Muscle layer of duodenum (tissue), 2 donors: ENCODE measurements at regions not wholly inside any gene's neighbourhood (a gene's known extent, or its start where the extent isn't known, plus 50 kb on each side); places are given as distances from the start of the nearest gene placed in this dataset.
"Not testable (repeated sequence)": the region's sequence is repeated elsewhere in the genome, so short reads cannot be mapped to it uniquely, and the experiment has no call there.

ENCODE experiments used
- H3K27ac ChIP-seq: one replicate; pipeline ENCODE4 v1.7.0; 2013; ENCODE audit warnings: mild to moderate bottlenecking, low read length
- H3K27me3 ChIP-seq: one replicate; pipeline ENCODE4 v1.7.0; 2013; ENCODE audit warnings: low read depth, mild to moderate bottlenecking, control low read depth, low read length
- H3K36me3 ChIP-seq, 2 donors: one replicate each; pipeline ENCODE4 v1.7.0; 2013; ENCODE audit warnings: low read length in 2 of 2, control low read depth in 1 of 2, mild to moderate bottlenecking in 1 of 2; ENCODE audit not compliant: insufficient read depth in 2 of 2, control insufficient read depth in 1 of 2
- H3K4me1 ChIP-seq, 2 donors: one replicate each; pipeline ENCODE4 v1.7.0; 2013; ENCODE audit warnings: low read length in 2 of 2, mild to moderate bottlenecking in 2 of 2, control low read depth in 1 of 2, moderate library complexity in 1 of 2; ENCODE audit not compliant: insufficient read depth in 2 of 2, control insufficient read depth in 1 of 2
- H3K4me3 ChIP-seq, 2 donors: one replicate each; pipeline ENCODE4 v1.7.0; 2013; ENCODE audit warnings: low read length in 2 of 2, low read depth in 1 of 2, mild to moderate bottlenecking in 1 of 2
- H3K9me3 ChIP-seq, 2 donors: one replicate each; pipeline ENCODE4 v1.7.0; 2013; ENCODE audit warnings: low read length in 2 of 2, control low read depth in 1 of 2, mild to moderate bottlenecking in 1 of 2; ENCODE audit not compliant: control insufficient read depth in 1 of 2
- donor health status: healthy.

GRCh38 chr2:2464643-2465042 is 133.6 kb upstream of the MYT1L start:
- Histone ChIP-seq H3K36me3 (no peaks in the 10 kb centered on the region), H3K27me3 (no peaks in the 10 kb centered on the region), H3K4me1 (no peaks in the 10 kb centered on the region), H3K4me3 (peak overlapping the region in 1 of 2 donors; percentile 48), H3K9me3 (no peaks in the 10 kb centered on the region), H3K27ac (no peak overlapping the region)

DNA sequence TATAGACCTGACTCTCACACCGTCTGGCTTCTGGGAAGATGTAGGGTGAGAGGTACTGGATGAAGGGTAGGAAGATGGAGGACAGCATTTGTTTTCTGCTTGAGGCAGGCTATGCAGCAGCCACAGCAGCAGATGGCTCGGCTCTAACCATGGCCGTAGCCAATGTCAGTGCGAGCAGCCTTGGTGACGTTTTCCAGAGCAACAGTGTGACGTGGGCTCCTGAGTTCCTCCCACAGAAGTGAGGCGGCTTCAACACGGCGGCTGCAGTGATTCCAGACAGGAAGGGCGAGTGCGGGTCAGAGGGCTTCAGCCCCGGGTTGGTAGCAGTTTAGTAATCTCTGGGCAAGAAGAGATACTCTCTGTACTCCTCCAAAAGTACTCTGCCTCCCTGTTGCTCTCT is 133.0 kb upstream of the MYT1L start:
- no peaks in the 10 kb centered on the region for H3K9me3 ChIP-seq
- H3K36me3 ChIP-seq, result no peaks in the 10 kb centered on the region
- H3K4me3 ChIP-seq, result peak overlapping the region in 1 of 2 donors; percentile 48

DNA sequence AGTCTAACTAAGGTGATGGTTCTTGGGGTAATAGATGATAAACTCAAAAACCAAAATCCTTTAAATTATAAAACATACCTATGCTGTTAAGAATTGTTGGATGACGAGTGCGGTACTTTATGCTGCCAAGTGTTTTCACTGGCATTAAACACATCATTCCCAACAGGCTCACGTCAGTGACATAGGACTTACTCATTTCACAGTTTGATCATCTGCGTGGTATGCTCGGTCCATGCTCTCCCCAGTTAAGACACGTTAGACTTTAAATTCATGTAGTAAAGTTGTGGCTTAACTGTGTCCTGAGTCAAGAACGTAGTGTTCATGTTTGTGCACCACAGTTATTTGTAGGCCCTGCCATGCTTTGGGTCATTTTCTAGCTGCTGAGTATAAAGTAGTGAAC is 125.6 kb upstream of the MYT1L start:
- H3K4me3 ChIP-seq, result no peak overlapping the region
- H3K4me1 ChIP-seq, result no peaks in the 10 kb centered on the region
- H3K9me3 ChIP-seq, result no peaks in the 10 kb centered on the region
- no peaks in the 10 kb centered on the region for H3K36me3 ChIP-seq
- H3K27ac ChIP-seq, result no peak overlapping the region
- H3K27me3 ChIP-seq, result no peaks in the 10 kb centered on the region

More for the DNA sequence above, 133.0 kb upstream of the MYT1L start:
- Histone ChIP-seq H3K27ac (no peak overlapping the region), H3K4me1 (no peaks in the 10 kb centered on the region), H3K27me3 (no peaks in the 10 kb centered on the region)

GRCh38 chr2:2455151-2455550 is 124.1 kb upstream of the MYT1L start:
- Histone ChIP-seq H3K27ac (no peak overlapping the region), H3K27me3 (no peaks in the 10 kb centered on the region), H3K4me1 (no peaks in the 10 kb centered on the region), H3K36me3 (no peaks in the 10 kb centered on the region), H3K9me3 (no peaks in the 10 kb centered on the region), H3K4me3 (no peak overlapping the region)

GRCh38 chr2:2452961-2453360 is 121.9 kb upstream of the MYT1L start:
- Histone ChIP-seq H3K9me3 (no peaks in the 10 kb centered on the region), H3K27me3 (no peaks in the 10 kb centered on the region), H3K4me3 (no peak overlapping the region), H3K27ac (no peak overlapping the region), H3K4me1 (no peaks in the 10 kb centered on the region), H3K36me3 (no peaks in the 10 kb centered on the region)

GRCh38 chr2:2451275-2451674 is 120.2 kb upstream of the MYT1L start:
- not testable (repeated sequence) for H3K4me1 ChIP-seq, H3K36me3 ChIP-seq, H3K9me3 ChIP-seq, H3K27ac ChIP-seq, H3K27me3 ChIP-seq, H3K4me3 ChIP-seq

GRCh38 chr2:2448178-2448577 is 117.1 kb upstream of the MYT1L start:
- no peak overlapping the region for H3K27ac ChIP-seq
- H3K36me3 ChIP-seq, result no peaks in the 10 kb centered on the region
- no peak overlapping the region for H3K4me3 ChIP-seq
- H3K9me3 ChIP-seq, result no peaks in the 10 kb centered on the region
- H3K4me1 ChIP-seq, result no peaks in the 10 kb centered on the region
- H3K27me3 ChIP-seq, result no peaks in the 10 kb centered on the region

GRCh38 chr2:2422621-2423020 is 91.5 kb upstream of the MYT1L start:
- Histone ChIP-seq H3K9me3 (no peaks in the 10 kb centered on the region), H3K4me3 (no peak overlapping the region), H3K27me3 (no peaks in the 10 kb centered on the region), H3K36me3 (no peaks in the 10 kb centered on the region), H3K4me1 (no peaks in the 10 kb centered on the region), H3K27ac (no peak overlapping the region)

DNA sequence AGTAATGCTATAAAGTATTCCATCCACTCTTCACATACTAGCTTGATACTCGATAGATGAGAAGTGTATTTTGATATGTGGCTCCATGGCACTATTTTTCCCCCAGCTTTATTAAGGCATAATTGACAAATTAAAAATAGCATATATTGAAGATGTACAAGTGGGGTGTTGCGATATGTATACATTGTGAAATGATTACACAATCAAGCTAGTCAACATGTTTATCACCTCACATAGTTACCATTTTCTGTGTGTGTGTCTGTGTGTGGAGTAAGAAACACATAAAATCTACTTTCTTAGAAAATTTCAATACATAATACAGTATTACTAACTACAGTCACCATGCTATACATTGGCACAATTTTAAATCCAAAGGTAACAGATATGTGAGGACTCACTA is 82.5 kb upstream of the MYT1L start:
- Histone ChIP-seq H3K36me3 (no peaks in the 10 kb centered on the region), H3K27ac (no peak overlapping the region), H3K9me3 (no peaks in the 10 kb centered on the region), H3K4me3 (no peak overlapping the region), H3K27me3 (no peaks in the 10 kb centered on the region), H3K4me1 (no peaks in the 10 kb centered on the region)

- H3K4me1 ChIP-seq, result no peaks in the 10 kb centered on the region
- no peak overlapping the region for H3K27ac ChIP-seq
- H3K9me3 ChIP-seq, result no peaks in the 10 kb centered on the region
- no peaks in the 10 kb centered on the region for H3K27me3 ChIP-seq
- H3K4me3 ChIP-seq, result no peak overlapping the region
- no peaks in the 10 kb centered on the region for H3K36me3 ChIP-seq
Observed at GRCh38 chr2:2410987-2411386, 79.9 kb upstream of the MYT1L start.

- Histone ChIP-seq H3K4me1 (no peaks in the 10 kb centered on the region), H3K27ac (no peak overlapping the region), H3K4me3 (no peak overlapping the region), H3K36me3 (no peaks in the 10 kb centered on the region), H3K9me3 (peaks cover 3 to 7% of the 10 kb centered on the region in 2 donors), H3K27me3 (no peaks in the 10 kb centered on the region)
Observed at GRCh38 chr2:2409481-2409880, 78.4 kb upstream of the MYT1L start.

DNA sequence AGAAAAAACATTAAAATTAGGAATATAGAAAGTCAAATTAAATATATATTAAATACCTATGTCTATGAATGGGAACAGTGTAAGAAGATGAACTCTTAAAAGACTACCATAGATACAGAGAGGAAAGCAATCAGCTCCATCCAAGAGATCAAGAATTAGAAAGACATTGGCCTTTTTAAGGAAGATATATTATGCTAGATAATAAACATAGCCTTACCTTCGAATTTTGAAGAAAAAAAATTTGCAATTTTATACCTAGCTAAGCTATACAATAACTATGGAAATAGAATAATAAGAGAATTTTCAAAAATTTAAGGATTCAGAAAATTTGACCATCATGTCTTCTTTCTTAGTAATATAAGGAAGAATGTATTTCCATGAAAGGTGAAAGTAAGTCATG is 74.7 kb upstream of the MYT1L start:
- no peak overlapping the region for H3K27ac ChIP-seq
- no peaks in the 10 kb centered on the region for H3K36me3 ChIP-seq
- H3K4me3 ChIP-seq, result no peak overlapping the region
- no peaks in the 10 kb centered on the region for H3K4me1 ChIP-seq
- H3K27me3 ChIP-seq, result no peaks in the 10 kb centered on the region
- H3K9me3 ChIP-seq, result peaks cover 3 to 7% of the 10 kb centered on the region in 2 donors
